ENCODE measurements at regions not wholly inside any gene's neighbourhood (a gene's known extent, or its start where the extent isn't known, plus 50 kb on each side); places are given as distances from the start of the nearest gene placed in this dataset.

- no peak for DNase-seq (ENCODE audit: low read depth)
- H3K4me3 ChIP-seq (replicated peaks; ENCODE audit: low read depth, low read length), result no peak overlapping the region
- TF ChIP-seq CTCF (IDR thresholded peaks at IDR 0.05; ENCODE audit: low read length, missing control alignments), result no peak
These were observed 440.4 kb upstream of the MAP2 start for GRCh38 chr2:208983486-208983885.

GRCh38 chr2:208984376-208985090 lies 439.3 kb upstream of the MAP2 start:
- TF ChIP-seq CTCF (IDR thresholded peaks at IDR 0.05; ENCODE audit: low read length, missing control alignments), result no peak
- DNase-seq (ENCODE audit: low read depth), result no peak
- no peak overlapping the region for H3K4me3 ChIP-seq (replicated peaks; ENCODE audit: low read depth, low read length)

- TF ChIP-seq CTCF (IDR thresholded peaks at IDR 0.05; ENCODE audit: low read length, missing control alignments), result no peak
- no peak for DNase-seq (ENCODE audit: low read depth)
These were observed 438.2 kb upstream of the MAP2 start for GRCh38 chr2:208985644-208986043.

DNA sequence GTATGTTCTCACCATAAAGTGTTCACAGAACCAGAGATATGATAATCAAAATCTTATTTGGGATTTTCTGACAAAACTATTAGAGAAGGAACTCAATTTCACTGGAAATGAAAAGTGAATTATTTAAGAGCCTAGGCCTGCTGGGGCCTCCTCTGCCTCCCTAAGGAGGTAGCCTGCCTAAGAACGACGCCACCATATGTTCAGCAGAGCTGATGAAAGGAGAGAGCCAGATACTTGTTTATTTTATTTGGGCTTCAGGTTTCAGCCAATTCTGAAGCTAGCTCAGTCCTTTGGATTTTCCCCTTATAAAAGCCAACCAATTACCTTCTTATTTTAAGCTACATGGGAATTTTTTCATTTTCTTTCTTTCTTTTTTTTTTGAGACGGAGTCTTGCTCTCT lies 433.1 kb upstream of the MAP2 start:
- no peak for DNase-seq (ENCODE audit: low read depth)
- TF ChIP-seq CTCF (IDR thresholded peaks at IDR 0.05; ENCODE audit: low read length, missing control alignments), result no peak
- no peak overlapping the region for H3K4me3 ChIP-seq (replicated peaks; ENCODE audit: low read depth, low read length)

More at GRCh38 chr2:208985644-208986043, 438.2 kb upstream of the MAP2 start:
- no peak overlapping the region for H3K4me3 ChIP-seq (replicated peaks; ENCODE audit: low read depth, low read length)

GRCh38 chr2:208999911-209000310 lies 423.9 kb upstream of the MAP2 start:
- no peak for DNase-seq (ENCODE audit: low read depth)
- TF ChIP-seq CTCF (IDR thresholded peaks at IDR 0.05; ENCODE audit: low read length, missing control alignments), result no peak
- no peak overlapping the region for H3K4me3 ChIP-seq (replicated peaks; ENCODE audit: low read depth, low read length)

GRCh38 chr2:209002054-209002453 lies 421.8 kb upstream of the MAP2 start:
- TF ChIP-seq CTCF (IDR thresholded peaks at IDR 0.05; ENCODE audit: low read length, missing control alignments), result no peak
- DNase-seq (ENCODE audit: low read depth), result no peak
- no peak overlapping the region for H3K4me3 ChIP-seq (replicated peaks; ENCODE audit: low read depth, low read length)

DNA sequence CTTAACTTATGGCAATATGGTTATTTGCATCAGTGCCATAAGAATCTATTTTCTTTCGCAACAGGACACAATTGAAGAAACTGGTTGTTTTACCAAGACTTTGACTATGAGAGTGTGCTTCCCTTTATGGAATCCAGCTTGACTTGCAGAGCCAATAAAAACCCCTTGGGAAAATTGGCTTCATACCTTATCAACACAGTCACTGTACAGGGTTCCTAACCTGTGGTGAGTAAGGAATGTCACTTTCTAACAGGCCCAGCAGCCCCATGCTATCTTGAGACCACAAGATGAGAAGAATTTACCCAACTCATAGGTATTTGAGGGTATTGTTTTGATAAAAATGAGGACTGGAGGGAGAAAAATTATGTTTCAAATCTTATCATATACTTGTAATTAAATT lies 418.5 kb upstream of the MAP2 start:
- no peak for TF ChIP-seq CTCF (IDR thresholded peaks at IDR 0.05; ENCODE audit: low read length, missing control alignments)
- no peak overlapping the region for H3K4me3 ChIP-seq (replicated peaks; ENCODE audit: low read depth, low read length)
- no peak for DNase-seq (ENCODE audit: low read depth)

Data from fibroblast of pulmonary artery (primary cell).